ENCODE measurements at regions not wholly inside any gene's neighbourhood (a gene's known extent, or its start where the extent isn't known, plus 50 kb on each side); places are given as distances from the start of the nearest gene placed in this dataset.

GRCh38 chr6:168369786-168370185 is 50.2 kb upstream of the DACT2 start:
- no peak for DNase-seq (ENCODE audit: low spot score in 2 of 2)
- Histone ChIP-seq H3K4me3 (no peak overlapping the region), H3K4me1 (no peaks in the 10 kb centered on the region), H3K36me3 (replicated peaks) (no peaks in the 10 kb centered on the region), H3K27me3 (ENCODE audit: low read depth) (no peaks in the 10 kb centered on the region), H3K9me3 (no peaks in the 10 kb centered on the region)
- in situ Hi-C loops (cut with MboI; ENCODE audit: low sequenced_read_pairs): loop anchor here (25.0 kb wide), 1 partner anchor 518 kb away; no protein-coding TSS in a partner anchor

GRCh38 chr6:168370310-168370991 is 50.9 kb upstream of the DACT2 start:
- Histone ChIP-seq H3K27me3 (ENCODE audit: low read depth) (no peaks in the 10 kb centered on the region), H3K4me1 (no peaks in the 10 kb centered on the region), H3K9me3 (no peaks in the 10 kb centered on the region), H3K36me3 (replicated peaks) (no peaks in the 10 kb centered on the region), H3K4me3 (no peak overlapping the region)
- in situ Hi-C loops (cut with MboI; ENCODE audit: low sequenced_read_pairs): loop anchor here (25.0 kb wide), 1 partner anchor 517 kb away; no protein-coding TSS in a partner anchor
- peak; percentile 36 to 84 for DNase-seq (ENCODE audit: low spot score in 2 of 2)

GRCh38 chr6:168371185-168371584 is 51.6 kb upstream of the DACT2 start:
- Histone ChIP-seq H3K36me3 (replicated peaks) (no peaks in the 10 kb centered on the region), H3K9me3 (no peaks in the 10 kb centered on the region), H3K4me1 (no peaks in the 10 kb centered on the region), H3K27me3 (ENCODE audit: low read depth) (no peaks in the 10 kb centered on the region), H3K4me3 (no peak overlapping the region)
- DNase-seq (ENCODE audit: low spot score in 2 of 2): no peak
- in situ Hi-C loops (cut with MboI; ENCODE audit: low sequenced_read_pairs): loop anchor here (25.0 kb wide), 1 partner anchor 516 kb away; no protein-coding TSS in a partner anchor

GRCh38 chr6:168371618-168371980 is 52.0 kb upstream of the DACT2 start:
- Histone ChIP-seq H3K4me3 (no peak overlapping the region), H3K9me3 (no peaks in the 10 kb centered on the region), H3K4me1 (no peaks in the 10 kb centered on the region), H3K27me3 (ENCODE audit: low read depth) (no peaks in the 10 kb centered on the region), H3K36me3 (replicated peaks) (no peaks in the 10 kb centered on the region)
- in situ Hi-C loops (cut with MboI; ENCODE audit: low sequenced_read_pairs): loop anchor here (25.0 kb wide), 1 partner anchor 516 kb away; no protein-coding TSS in a partner anchor
- DNase-seq (ENCODE audit: low spot score in 2 of 2): no peak

- Histone ChIP-seq H3K4me3 (no peak overlapping the region), H3K4me1 (no peaks in the 10 kb centered on the region), H3K36me3 (replicated peaks) (no peaks in the 10 kb centered on the region), H3K27me3 (ENCODE audit: low read depth) (no peaks in the 10 kb centered on the region), H3K9me3 (no peaks in the 10 kb centered on the region)
- DNase-seq (ENCODE audit: low spot score in 2 of 2): no peak
- in situ Hi-C loops (cut with MboI; ENCODE audit: low sequenced_read_pairs): loop anchor here (25.0 kb wide), 1 partner anchor 515 kb away; no protein-coding TSS in a partner anchor
These were observed 52.6 kb upstream of the DACT2 start for GRCh38 chr6:168371981-168372711.

GRCh38 chr6:168372889-168373288 is 53.3 kb upstream of the DACT2 start:
- in situ Hi-C loops (cut with MboI; ENCODE audit: low sequenced_read_pairs): loop anchor here (25.0 kb wide), 1 partner anchor 514 kb away; no protein-coding TSS in a partner anchor
- no peak overlapping the region for H3K4me3 ChIP-seq

GRCh38 chr6:168373389-168373788 is 53.8 kb upstream of the DACT2 start:
- no peaks in the 10 kb centered on the region for H3K27me3 ChIP-seq (ENCODE audit: low read depth)
- H3K4me3 ChIP-seq: no peak overlapping the region
- no peaks in the 10 kb centered on the region for H3K4me1 ChIP-seq
- DNase-seq (ENCODE audit: low spot score in 2 of 2): no peak
- H3K9me3 ChIP-seq: no peaks in the 10 kb centered on the region
- in situ Hi-C loops (cut with MboI; ENCODE audit: low sequenced_read_pairs): loop anchor here (25.0 kb wide), 1 partner anchor 514 kb away; no protein-coding TSS in a partner anchor
- no peaks in the 10 kb centered on the region for H3K36me3 ChIP-seq (replicated peaks)

More at GRCh38 chr6:168372889-168373288, 53.3 kb upstream of the DACT2 start:
- no peak for DNase-seq (ENCODE audit: low spot score in 2 of 2)
- H3K4me1 ChIP-seq: no peaks in the 10 kb centered on the region
- no peaks in the 10 kb centered on the region for H3K9me3 ChIP-seq
- H3K36me3 ChIP-seq (replicated peaks): no peaks in the 10 kb centered on the region
- H3K27me3 ChIP-seq (ENCODE audit: low read depth): no peaks in the 10 kb centered on the region

- Histone ChIP-seq H3K4me1 (no peaks in the 10 kb centered on the region), H3K27me3 (ENCODE audit: low read depth) (no peaks in the 10 kb centered on the region), H3K9me3 (no peaks in the 10 kb centered on the region), H3K36me3 (replicated peaks) (no peaks in the 10 kb centered on the region), H3K4me3 (no peak overlapping the region)
- no peak for DNase-seq (ENCODE audit: low spot score in 2 of 2)
- in situ Hi-C loops (cut with MboI; ENCODE audit: low sequenced_read_pairs): loop anchor here (25.0 kb wide), 1 partner anchor 513 kb away; no protein-coding TSS in a partner anchor
These were observed 54.5 kb upstream of the DACT2 start for GRCh38 chr6:168374051-168374502.

- Histone ChIP-seq H3K27me3 (ENCODE audit: low read depth) (no peaks in the 10 kb centered on the region), H3K4me3 (no peak overlapping the region), H3K9me3 (no peaks in the 10 kb centered on the region), H3K36me3 (replicated peaks) (no peaks in the 10 kb centered on the region), H3K4me1 (no peaks in the 10 kb centered on the region)
- in situ Hi-C loops (cut with MboI; ENCODE audit: low sequenced_read_pairs): loop anchor here (25.0 kb wide), 1 partner anchor 513 kb away; no protein-coding TSS in a partner anchor
- DNase-seq (ENCODE audit: low spot score in 2 of 2): no peak
These were observed 55.0 kb upstream of the DACT2 start for GRCh38 chr6:168374541-168375071.

- DNase-seq (ENCODE audit: low spot score in 2 of 2): no peak
- in situ Hi-C loops (cut with MboI; ENCODE audit: low sequenced_read_pairs): no loop called here
- Histone ChIP-seq H3K36me3 (replicated peaks) (no peaks in the 10 kb centered on the region), H3K4me3 (no peak overlapping the region), H3K27me3 (ENCODE audit: low read depth) (no peaks in the 10 kb centered on the region), H3K9me3 (no peaks in the 10 kb centered on the region), H3K4me1 (no peaks in the 10 kb centered on the region)
These were observed 56.5 kb upstream of the DACT2 start for GRCh38 chr6:168376120-168376519.

GRCh38 chr6:168376811-168377483 is 57.4 kb upstream of the DACT2 start:
- in situ Hi-C loops (cut with MboI; ENCODE audit: low sequenced_read_pairs): no loop called here
- Histone ChIP-seq H3K4me3 (no peak overlapping the region), H3K9me3 (no peaks in the 10 kb centered on the region), H3K4me1 (no peaks in the 10 kb centered on the region), H3K36me3 (replicated peaks) (no peaks in the 10 kb centered on the region), H3K27me3 (ENCODE audit: low read depth) (no peaks in the 10 kb centered on the region)
- DNase-seq (ENCODE audit: low spot score in 2 of 2): no peak

GRCh38 chr6:168377484-168377855 is 57.9 kb upstream of the DACT2 start:
- no peak for DNase-seq (ENCODE audit: low spot score in 2 of 2)
- no peaks in the 10 kb centered on the region for H3K27me3 ChIP-seq (ENCODE audit: low read depth)
- in situ Hi-C loops (cut with MboI; ENCODE audit: low sequenced_read_pairs): no loop called here

More at GRCh38 chr6:168377484-168377855, 57.9 kb upstream of the DACT2 start:
- no peak overlapping the region for H3K4me3 ChIP-seq
- H3K36me3 ChIP-seq (replicated peaks): no peaks in the 10 kb centered on the region
- H3K9me3 ChIP-seq: no peaks in the 10 kb centered on the region
- no peaks in the 10 kb centered on the region for H3K4me1 ChIP-seq

Measured in HAP-1 (cell line).